ENCODE measurements at regions not wholly inside any gene's neighbourhood (a gene's known extent, or its start where the extent isn't known, plus 50 kb on each side); places are given as distances from the start of the nearest gene placed in this dataset.

GRCh38 chr2:235146206-235146605 lies 194.4 kb downstream of the SH3BP4 start:
- TF ChIP-seq ZFP36 (IDR thresholded peaks at IDR 0.05; ENCODE audit: borderline replicate concordance, partially characterized antibody) (no peak), CTCF (IDR thresholded peaks at IDR 0.05) (no peak), CEBPB (IDR thresholded peaks at IDR 0.05) (no peak), REST (IDR thresholded peaks at IDR 0.05) (no peak), POLR2A (IDR thresholded peaks at IDR 0.05; ENCODE audit: low read length) (no peak)
